H9 (cell line): ENCODE measurements at regions not wholly inside any gene's neighbourhood (a gene's known extent, or its start where the extent isn't known, plus 50 kb on each side); places are given as distances from the start of the nearest gene placed in this dataset.

ENCODE experiments used
- DNase-seq: peaks from one replicate; pipeline ENCODE4 v3.0.0-alpha.2; 2017
- H2AFZ ChIP-seq: one replicate; pipeline ENCODE4 v1.6.1; 2013; ENCODE audit warnings: mild to moderate bottlenecking, low read length, control low read depth, moderate library complexity
- H2AK5ac ChIP-seq: 2 replicates; pipeline ENCODE4 v1.6.1; 2013; ENCODE audit warnings: low read length, control low read depth, mixed read lengths; ENCODE audit not compliant: insufficient read length
- H2BK120ac ChIP-seq: one replicate; pipeline ENCODE4 v1.6.1; 2013; ENCODE audit warnings: low read depth, mild to moderate bottlenecking, low read length, control low read depth, inconsistent platforms; ENCODE audit not compliant: poor library complexity, severe bottlenecking
- H2BK12ac ChIP-seq: 2 replicates; pipeline ENCODE4 v1.6.1; 2013; ENCODE audit warnings: low read length, control low read depth, mixed read lengths, low read depth; ENCODE audit not compliant: insufficient read length
- H2BK15ac ChIP-seq: 2 replicates; pipeline ENCODE4 v1.6.1; 2013; ENCODE audit warnings: low read depth, low read length, control low read depth
- H2BK20ac ChIP-seq: one replicate; pipeline ENCODE4 v1.6.1; 2013; ENCODE audit warnings: low read depth, mild to moderate bottlenecking, low read length, control low read depth, inconsistent platforms; ENCODE audit not compliant: poor library complexity, severe bottlenecking
- H2BK5ac ChIP-seq: 2 replicates; pipeline ENCODE4 v1.6.1; 2013; ENCODE audit warnings: low read length, control low read depth, mixed read lengths; ENCODE audit not compliant: insufficient read length
- H3K14ac ChIP-seq: 2 replicates; pipeline ENCODE4 v1.6.1; 2013; ENCODE audit warnings: low read length, control low read depth; ENCODE audit not compliant: insufficient read depth
- H3K18ac ChIP-seq: 2 replicates; pipeline ENCODE4 v1.6.1; 2013; ENCODE audit warnings: low read depth, mild to moderate bottlenecking, mixed read lengths, low read length, control low read depth; ENCODE audit not compliant: insufficient read length
- H3K23ac ChIP-seq: 2 replicates; pipeline ENCODE4 v1.6.1; 2013; ENCODE audit warnings: low read length, control low read depth, mixed read lengths, low read depth; ENCODE audit not compliant: insufficient read length
- H3K23me2 ChIP-seq: 2 replicates; pipeline ENCODE4 v1.6.1; 2013; ENCODE audit warnings: low read depth, mild to moderate bottlenecking, mixed read lengths, low read length, control low read depth; ENCODE audit not compliant: insufficient read length, poor library complexity, severe bottlenecking
- H3K27ac ChIP-seq: 2 replicates; pipeline ENCODE4 v1.5.1; 2013; ENCODE audit warnings: low read length, control low read depth, mixed read lengths, low read depth; ENCODE audit not compliant: insufficient read length
- H3K27me3 ChIP-seq: 2 replicates; pipeline ENCODE4 v1.6.1; 2013; ENCODE audit warnings: low read length, control low read depth, inconsistent platforms; ENCODE audit not compliant: insufficient read depth
- H3K4ac ChIP-seq: 2 replicates; pipeline ENCODE4 v1.6.1; 2013; ENCODE audit warnings: low read depth, mild to moderate bottlenecking, control low read depth, inconsistent platforms, low read length, moderate library complexity
- H3K4me1 ChIP-seq: 2 replicates; pipeline ENCODE4 v1.6.1; 2013; ENCODE audit warnings: low read length, control low read depth, inconsistent platforms; ENCODE audit not compliant: insufficient read depth
- H3K4me2 ChIP-seq: 2 replicates; pipeline ENCODE4 v1.6.1; 2013; ENCODE audit warnings: low read length, control low read depth, mixed read lengths; ENCODE audit not compliant: insufficient read length, insufficient read depth
- H3K56ac ChIP-seq: 2 replicates; pipeline ENCODE4 v1.6.1; 2013; ENCODE audit warnings: low read depth, mild to moderate bottlenecking, mixed read lengths, low read length, control low read depth; ENCODE audit not compliant: insufficient read length
- H3K79me1 ChIP-seq: 2 replicates; pipeline ENCODE4 v1.6.1; 2013; ENCODE audit warnings: low read depth, mild to moderate bottlenecking, moderate library complexity, low read length, control low read depth, inconsistent platforms; ENCODE audit not compliant: insufficient read depth, poor library complexity, severe bottlenecking
- H3K79me2 ChIP-seq: 2 replicates; pipeline ENCODE4 v1.6.1; 2013; ENCODE audit warnings: low read length, control low read depth, inconsistent platforms; ENCODE audit not compliant: insufficient read depth
- H3K9ac ChIP-seq: 2 replicates; pipeline ENCODE4 v1.6.1; 2013; ENCODE audit warnings: low read length, control low read depth, mixed read lengths; ENCODE audit not compliant: insufficient read length; ENCODE audit errors: extremely low read depth
- H3K9me3 ChIP-seq: one replicate; pipeline ENCODE4 v1.6.1; 2013; ENCODE audit warnings: low read depth, low read length, inconsistent platforms; ENCODE audit not compliant: control insufficient read depth
- H3T11ph ChIP-seq: one replicate; pipeline ENCODE4 v1.6.1; 2013; ENCODE audit warnings: mild to moderate bottlenecking, low read length, control low read depth, inconsistent platforms
- H4K20me1 ChIP-seq: one replicate; pipeline ENCODE4 v1.6.1; 2013; ENCODE audit not compliant: control insufficient read depth, insufficient read length, insufficient read depth
- H4K5ac ChIP-seq: 2 replicates; pipeline ENCODE4 v1.6.1; 2013; ENCODE audit warnings: low read depth, mild to moderate bottlenecking, mixed read lengths, low read length, control low read depth; ENCODE audit not compliant: insufficient read length
- H4K8ac ChIP-seq: replicated peaks from 2 replicates; pipeline ENCODE4 v1.6.1; 2013; ENCODE audit warnings: low read length, control low read depth, mixed read lengths, low read depth; ENCODE audit not compliant: insufficient read length
- H4K91ac ChIP-seq: 2 replicates; pipeline ENCODE4 v1.6.1; 2013; ENCODE audit warnings: low read depth, mild to moderate bottlenecking, moderate library complexity, mixed read lengths, low read length, control low read depth; ENCODE audit not compliant: insufficient read length
- H3K27ac Mint-ChIP-seq, 3 experiments: 2 replicates in 2 of 3; 3 replicates in 1 of 3; pipeline ENCODE4 v1.8.0; 2020 to 2021; ENCODE audit warnings: mixed read lengths in 3 of 3, mild to moderate bottlenecking in 1 of 3, moderate library complexity in 1 of 3
- H3K27me3 Mint-ChIP-seq: 2 replicates; pipeline ENCODE4 v1.8.0; 2021; ENCODE audit warnings: low read depth, mild to moderate bottlenecking, moderate library complexity, mixed read lengths
- H3K36me3 Mint-ChIP-seq, 3 experiments: 2 replicates in 2 of 3; 3 replicates in 1 of 3; pipeline ENCODE4 v1.8.0; 2020 to 2021; ENCODE audit warnings: low read depth in 3 of 3, mixed read lengths in 3 of 3; ENCODE audit not compliant: insufficient read depth in 1 of 3
- H3K4me1 Mint-ChIP-seq, 2 experiments: 2 replicates each; pipeline ENCODE4 v1.8.0; 2020; ENCODE audit warnings: mixed read lengths in 2 of 2
- H3K4me3 Mint-ChIP-seq, 2 experiments: 2 replicates in 1 of 2; 3 replicates in 1 of 2; pipeline ENCODE4 v1.8.0; 2020 to 2021; ENCODE audit warnings: mild to moderate bottlenecking in 2 of 2, mixed read lengths in 2 of 2, moderate library complexity in 1 of 2
- H3K9me3 Mint-ChIP-seq, 2 experiments: 2 replicates in 1 of 2; 3 replicates in 1 of 2; pipeline ENCODE4 v1.8.0; 2020; ENCODE audit warnings: mild to moderate bottlenecking in 2 of 2, mixed read lengths in 2 of 2, moderate library complexity in 1 of 2
- WGBS: extraction: QIAGEN DNeasy Blood & Tissue Kit; methylation state at CpG from one replicate; pipeline ENCODE4 v1.1.7; 2013; ENCODE audit warnings: missing lambda C conversion rate, low lambda C conversion rate, mixed read lengths; ENCODE audit not compliant: insufficient read length; ENCODE audit errors: extremely low coverage; 5-methylcytosine and 5-hydroxymethylcytosine counted together
- TF ChIP-seq, protein P1 (sequence below): fragments of 200-600 bp; sonication (generic); conservative IDR thresholded peaks from 3 replicates; pipeline ENCODE4 v1.8.0; 2021; ENCODE audit warnings: antibody characterized with exemption, mild to moderate bottlenecking

GRCh38 chr1:5423109-5423508, 569.1 kb downstream of the NPHP4 start:
- H3K9me3 Mint-ChIP-seq = no peaks in the 10 kb centered on the region; a peak in 1 of 5 replicates
- H3K4me3 Mint-ChIP-seq = no peak overlapping the region; a peak in 1 of 5 replicates

More at GRCh38 chr1:5423109-5423508, 569.1 kb downstream of the NPHP4 start:
- H2BK12ac ChIP-seq = no peak overlapping the region
- no peaks in the 10 kb centered on the region for H3K9me3 ChIP-seq
- no peaks in the 10 kb centered on the region for H3K79me1 ChIP-seq
- no peak overlapping the region for H3K14ac ChIP-seq
- H3K27ac ChIP-seq = no peak overlapping the region
- H4K5ac ChIP-seq = no peak overlapping the region
- H3K27me3 Mint-ChIP-seq = peaks cover 45% of the 10 kb centered on the region
- H2BK5ac ChIP-seq = no peak overlapping the region
- no peak overlapping the region for H3T11ph ChIP-seq
- peak overlapping the region in 1 of 3 experiments; percentile 82; a peak in 2 of 7 replicates for H3K27ac Mint-ChIP-seq
- no peaks in the 10 kb centered on the region for H3K36me3 Mint-ChIP-seq
- H2AFZ ChIP-seq = no peak overlapping the region
- no peaks in the 10 kb centered on the region for H4K20me1 ChIP-seq
- H3K23ac ChIP-seq = no peak overlapping the region
- H4K8ac ChIP-seq = no peak overlapping the region
- no peak overlapping the region for H3K4ac ChIP-seq
- no peak overlapping the region for H3K18ac ChIP-seq
- H4K91ac ChIP-seq = no peak overlapping the region
- 0 out of 2 replicates have a peak, but pooled peaks cover 2% of the 10 kb centered on the region for H3K27me3 ChIP-seq
- no peaks in the 10 kb centered on the region for H3K79me2 ChIP-seq
- H2BK120ac ChIP-seq = no peak overlapping the region
- peak; percentile 41 for DNase-seq
- WGBS = no CpG with 5 or more reads among the region's 10 CpGs
- no peak overlapping the region for H3K4me2 ChIP-seq
- H3K23me2 ChIP-seq = no peaks in the 10 kb centered on the region
- no peak overlapping the region for H2BK15ac ChIP-seq
- no peak overlapping the region for H2BK20ac ChIP-seq
- H2AK5ac ChIP-seq = no peak overlapping the region
- peaks cover 4% of the 10 kb centered on the region; the same call in 1 of the 2 replicates for H3K4me1 ChIP-seq
- no peak overlapping the region for H3K56ac ChIP-seq
- no peak overlapping the region for H3K9ac ChIP-seq
- TF ChIP-seq, protein P1, sequence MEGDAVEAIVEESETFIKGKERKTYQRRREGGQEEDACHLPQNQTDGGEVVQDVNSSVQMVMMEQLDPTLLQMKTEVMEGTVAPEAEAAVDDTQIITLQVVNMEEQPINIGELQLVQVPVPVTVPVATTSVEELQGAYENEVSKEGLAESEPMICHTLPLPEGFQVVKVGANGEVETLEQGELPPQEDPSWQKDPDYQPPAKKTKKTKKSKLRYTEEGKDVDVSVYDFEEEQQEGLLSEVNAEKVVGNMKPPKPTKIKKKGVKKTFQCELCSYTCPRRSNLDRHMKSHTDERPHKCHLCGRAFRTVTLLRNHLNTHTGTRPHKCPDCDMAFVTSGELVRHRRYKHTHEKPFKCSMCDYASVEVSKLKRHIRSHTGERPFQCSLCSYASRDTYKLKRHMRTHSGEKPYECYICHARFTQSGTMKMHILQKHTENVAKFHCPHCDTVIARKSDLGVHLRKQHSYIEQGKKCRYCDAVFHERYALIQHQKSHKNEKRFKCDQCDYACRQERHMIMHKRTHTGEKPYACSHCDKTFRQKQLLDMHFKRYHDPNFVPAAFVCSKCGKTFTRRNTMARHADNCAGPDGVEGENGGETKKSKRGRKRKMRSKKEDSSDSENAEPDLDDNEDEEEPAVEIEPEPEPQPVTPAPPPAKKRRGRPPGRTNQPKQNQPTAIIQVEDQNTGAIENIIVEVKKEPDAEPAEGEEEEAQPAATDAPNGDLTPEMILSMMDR = no peak
- peaks cover 32 to 41% of the 10 kb centered on the region in 2 experiments for H3K4me1 Mint-ChIP-seq
